Activated CD8-positive, alpha-beta T cell treated with anti-CD3 and anti-CD28 coated beads for 36 hours (primary cell): ENCODE measurements at regions not wholly inside any gene's neighbourhood (a gene's known extent, or its start where the extent isn't known, plus 50 kb on each side); places are given as distances from the start of the nearest gene placed in this dataset.

ENCODE experiments used
- ATAC-seq: fragments of 200-7000 bp; cut with Tn5 transposase; one replicate; pipeline ENCODE4 v1.10.0; 2021; ENCODE audit warnings: mild to moderate bottlenecking, moderate library complexity
- CTCF ChIA-PET: fragments of 350-600 bp; sonication (Branson Sonifier 250); formaldehyde crosslinking; loops from one replicate; lab custom pipeline; 2021; ENCODE audit warnings: antibody characterized with exemption; lab: Charles Lee
- POLR2A ChIA-PET: fragments of 350-600 bp; sonication (Branson Sonifier 250); formaldehyde crosslinking; loops from one replicate; lab custom pipeline; 2021; ENCODE audit warnings: antibody characterized with exemption; lab: Charles Lee
- DNase-seq: peaks from one replicate; pipeline ENCODE4 v3.0.0-alpha.2; 2020
- H3K27ac Mint-ChIP-seq: one replicate; pipeline ENCODE4 v1.8.0; 2021; ENCODE audit warnings: mild to moderate bottlenecking, mixed read lengths
- H3K27me3 Mint-ChIP-seq: one replicate; pipeline ENCODE4 v1.8.0; 2021; ENCODE audit warnings: mixed read lengths
- H3K36me3 Mint-ChIP-seq: one replicate; pipeline ENCODE4 v1.8.0; 2021; ENCODE audit warnings: low read depth, mixed read lengths
- H3K4me1 Mint-ChIP-seq: one replicate; pipeline ENCODE4 v1.8.0; 2021; ENCODE audit warnings: low read depth, mixed read lengths
- H3K4me3 Mint-ChIP-seq: one replicate; pipeline ENCODE4 v1.8.0; 2021; ENCODE audit warnings: mild to moderate bottlenecking, moderate library complexity, mixed read lengths
- H3K9me3 Mint-ChIP-seq: one replicate; pipeline ENCODE4 v1.8.0; 2021; ENCODE audit warnings: mixed read lengths
- CTCF ChIP-seq: fragments of 200-600 bp; IDR thresholded peaks from one replicate; pipeline ENCODE4 v1.8.0; 2022; ENCODE audit warnings: antibody characterized with exemption, mild to moderate bottlenecking
- intact Hi-C: fragments of 100-400 bp; cut with micrococcal nuclease; formaldehyde crosslinking; loops from one replicate; pipeline ENCODE4 v1.10.0; 2022

- TF ChIP-seq CTCF = no peak
- ATAC-seq (no peak), DNase-seq (no peak)
- H3K4me1 Mint-ChIP-seq = no peaks in the 10 kb centered on the region
- no peaks in the 10 kb centered on the region for H3K36me3 Mint-ChIP-seq
- H3K27me3 Mint-ChIP-seq = peaks cover 6% of the 10 kb centered on the region
- intact Hi-C loops = no loop called here
- no peaks in the 10 kb centered on the region for H3K9me3 Mint-ChIP-seq
- H3K27ac Mint-ChIP-seq = no peak overlapping the region
- no peak overlapping the region for H3K4me3 Mint-ChIP-seq
- ChIA-PET POLR2A (no interaction called here), CTCF (interaction anchor here (0.8 kb wide), 1 partner anchor 9 kb away, joined by 3 read pairs; no protein-coding TSS in a partner anchor)
These were observed 275.3 kb upstream of the SLC14A2 start for GRCh38 chr18:45339810-45340550.

- DNase-seq (no peak), ATAC-seq (no peak)
- no peak for TF ChIP-seq CTCF
- CTCF ChIA-PET = no interaction called here
- POLR2A ChIA-PET = no interaction called here
- intact Hi-C loops = no loop called here
- Mint-ChIP-seq H3K9me3 (no peaks in the 10 kb centered on the region), H3K36me3 (no peaks in the 10 kb centered on the region), H3K4me1 (no peaks in the 10 kb centered on the region), H3K27ac (no peak overlapping the region), H3K27me3 (peaks cover 6% of the 10 kb centered on the region), H3K4me3 (no peak overlapping the region)
These were observed 274.4 kb upstream of the SLC14A2 start for GRCh38 chr18:45340884-45341283.

- peaks cover 4% of the 10 kb centered on the region for H3K27me3 Mint-ChIP-seq
- CTCF ChIA-PET = no interaction called here
- POLR2A ChIA-PET = no interaction called here
These were observed 273.8 kb upstream of the SLC14A2 start for GRCh38 chr18:45341454-45341853.

GRCh38 chr18:45342166-45342565 lies 273.1 kb upstream of the SLC14A2 start:
- Mint-ChIP-seq H3K27me3 (peaks cover 4% of the 10 kb centered on the region), H3K4me3 (no peak overlapping the region), H3K27ac (no peak overlapping the region), H3K9me3 (no peaks in the 10 kb centered on the region), H3K36me3 (no peaks in the 10 kb centered on the region), H3K4me1 (no peaks in the 10 kb centered on the region)
- ChIA-PET POLR2A (no interaction called here), CTCF (no interaction called here)
- intact Hi-C loops = no loop called here
- no peak for DNase-seq
- TF ChIP-seq CTCF = no peak
- ATAC-seq = no peak

More at GRCh38 chr18:45341454-45341853, 273.8 kb upstream of the SLC14A2 start:
- Mint-ChIP-seq H3K36me3 (no peaks in the 10 kb centered on the region), H3K4me1 (no peaks in the 10 kb centered on the region), H3K27ac (no peak overlapping the region), H3K9me3 (no peaks in the 10 kb centered on the region), H3K4me3 (no peak overlapping the region)
- ATAC-seq (no peak), DNase-seq (no peak)
- intact Hi-C loops = no loop called here
- no peak for TF ChIP-seq CTCF

- no peak overlapping the region for H3K27ac Mint-ChIP-seq
- ATAC-seq = no peak
- no peak overlapping the region for H3K4me3 Mint-ChIP-seq
- POLR2A ChIA-PET = no interaction called here
- intact Hi-C loops = no loop called here
- no peaks in the 10 kb centered on the region for H3K36me3 Mint-ChIP-seq
- no peak for DNase-seq
- TF ChIP-seq CTCF = no peak
- no peaks in the 10 kb centered on the region for H3K4me1 Mint-ChIP-seq
- CTCF ChIA-PET = no interaction called here
- no peaks in the 10 kb centered on the region for H3K9me3 Mint-ChIP-seq
- peaks cover 4% of the 10 kb centered on the region for H3K27me3 Mint-ChIP-seq
These were observed 272.6 kb upstream of the SLC14A2 start for GRCh38 chr18:45342653-45343052.
